NCI-H510A (cell line): ENCODE measurements at regions not wholly inside any gene's neighbourhood (a gene's known extent, or its start where the extent isn't known, plus 50 kb on each side); places are given as distances from the start of the nearest gene placed in this dataset.

Source experiments
- DNase-seq: peaks from one replicate; lab custom pipeline; 2025; lab: John Stamatoyannopoulos, UW

- no peak for DNase-seq
These were observed 1250.9 kb downstream of the ROBO1 start for GRCh38 chr3:78516937-78517336.

- DNase-seq, result no peak
These were observed 1249.8 kb downstream of the ROBO1 start for GRCh38 chr3:78517965-78518364.

DNA sequence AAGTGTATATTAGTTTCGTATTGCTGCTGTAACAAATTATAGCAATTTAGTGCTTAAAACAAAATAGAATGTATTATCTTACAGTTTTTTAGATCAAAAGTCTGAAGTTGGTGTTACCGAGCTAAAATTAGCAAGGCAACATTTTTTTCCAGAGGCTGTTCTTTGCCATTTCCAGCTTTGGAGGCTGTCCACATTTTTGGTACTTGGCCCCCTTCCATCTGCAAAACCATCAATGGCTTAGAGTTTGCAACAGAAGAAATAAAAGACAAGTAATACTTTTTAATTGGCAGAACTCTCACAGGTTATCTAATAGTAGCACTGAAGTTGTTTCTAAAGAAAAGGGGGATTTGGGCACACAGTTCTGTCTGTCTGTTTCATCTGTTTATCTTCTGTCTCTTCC is 1248.5 kb downstream of the ROBO1 start:
- DNase-seq, result no peak

- no peak for DNase-seq
These were observed 1238.2 kb downstream of the ROBO1 start for GRCh38 chr3:78529601-78530000.

DNA sequence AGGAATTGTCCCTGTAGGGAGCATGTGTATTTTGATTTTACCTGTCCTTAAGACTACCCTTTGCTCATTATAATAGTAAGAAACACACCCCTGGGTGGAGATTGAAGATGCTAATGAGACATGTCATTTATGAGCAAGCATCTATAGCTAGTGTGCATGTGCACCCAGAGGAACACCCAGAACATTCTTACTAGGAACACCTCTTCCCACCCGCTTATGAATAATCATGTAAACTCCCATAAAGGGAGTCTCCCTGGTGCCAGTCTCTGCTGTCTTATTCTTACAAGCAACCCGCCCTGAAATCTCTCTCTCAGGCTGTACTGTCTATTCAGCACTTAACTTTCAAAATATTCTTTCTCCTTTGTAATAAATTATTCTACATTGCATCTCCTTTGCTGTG is 1227.3 kb downstream of the ROBO1 start:
- no peak for DNase-seq

GRCh38 chr3:78545827-78546226 is 1222.0 kb downstream of the ROBO1 start:
- DNase-seq, result no peak
